GM21786 (cell line): ENCODE measurements at regions not wholly inside any gene's neighbourhood (a gene's known extent, or its start where the extent isn't known, plus 50 kb on each side); places are given as distances from the start of the nearest gene placed in this dataset.

ENCODE experiments used
- ATAC-seq: cut with Tn5 transposase; IDR thresholded peaks from one replicate; pipeline ENCODE4 v1.9.1; 2021; ENCODE audit not compliant: unreplicated experiment

DNA sequence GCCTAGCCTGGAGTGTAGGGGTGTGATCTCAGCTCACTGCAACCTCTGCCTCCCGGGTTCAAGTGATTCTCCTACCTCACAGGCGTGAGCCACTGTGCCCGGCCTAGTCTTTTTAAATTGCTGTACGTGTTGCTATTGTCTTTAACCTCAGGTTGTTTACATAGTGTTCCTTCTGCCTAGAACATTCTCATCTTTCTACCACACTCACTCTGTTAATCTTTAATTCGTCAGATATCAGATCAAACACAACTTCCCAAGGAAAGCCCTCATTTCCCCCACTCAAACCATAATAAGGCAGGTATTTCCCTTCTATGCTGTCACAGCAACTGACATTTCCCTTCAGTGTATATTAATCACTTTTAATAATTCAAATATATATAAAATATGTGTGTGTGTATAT is 1310.0 kb upstream of the C9orf72 start:
- no peak for ATAC-seq

DNA sequence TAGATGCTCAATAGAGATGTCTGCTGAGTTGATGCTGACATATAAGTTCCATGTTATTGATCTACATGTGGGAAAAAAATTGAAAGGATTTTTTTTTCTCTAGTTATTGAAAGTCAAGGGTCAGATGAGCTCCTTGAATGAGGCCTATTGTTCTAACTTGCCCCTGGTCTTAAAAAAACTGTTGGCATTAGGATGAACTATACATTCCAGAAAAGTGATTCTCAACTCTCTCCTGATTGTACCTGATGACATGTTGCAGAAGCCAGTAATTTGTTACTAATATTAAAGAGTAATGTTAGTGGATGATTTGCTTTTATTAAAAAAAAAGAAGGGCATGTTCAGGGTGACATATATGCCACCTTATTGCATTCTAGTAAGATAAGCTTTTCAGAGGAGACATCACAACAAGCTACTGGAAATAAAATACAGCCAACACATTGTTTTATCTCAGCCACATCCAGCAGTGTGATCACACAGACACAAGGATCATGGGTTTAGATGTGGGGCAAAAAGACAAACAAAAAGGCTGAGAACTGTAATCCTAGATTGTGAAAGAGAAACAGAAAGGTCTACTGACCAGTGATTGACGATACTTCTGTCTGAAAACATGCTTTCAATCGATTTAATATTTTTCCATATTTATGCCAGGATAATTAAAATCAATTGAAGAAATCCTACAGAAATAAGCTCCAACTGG is 1314.1 kb upstream of the C9orf72 start:
- no peak for ATAC-seq

DNA sequence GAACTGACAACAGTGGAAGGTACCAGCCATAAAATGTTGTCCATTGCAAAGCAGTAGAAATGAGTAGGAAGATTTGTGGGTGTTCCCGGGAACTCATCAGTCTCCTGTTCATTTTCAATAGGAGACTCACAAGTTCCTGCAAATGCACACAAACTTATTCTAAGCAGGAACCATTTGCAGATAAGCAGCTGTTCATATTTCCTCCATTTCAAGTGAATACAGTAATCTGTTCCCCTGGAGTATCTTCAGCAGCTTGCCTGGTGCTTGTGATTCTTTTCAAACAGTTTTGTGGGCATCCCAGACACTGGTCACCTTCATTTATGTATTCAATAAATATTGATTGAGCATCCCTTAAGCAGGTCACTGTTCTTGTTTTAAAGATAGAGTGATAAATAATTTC is 1315.5 kb upstream of the C9orf72 start:
- no peak for ATAC-seq

DNA sequence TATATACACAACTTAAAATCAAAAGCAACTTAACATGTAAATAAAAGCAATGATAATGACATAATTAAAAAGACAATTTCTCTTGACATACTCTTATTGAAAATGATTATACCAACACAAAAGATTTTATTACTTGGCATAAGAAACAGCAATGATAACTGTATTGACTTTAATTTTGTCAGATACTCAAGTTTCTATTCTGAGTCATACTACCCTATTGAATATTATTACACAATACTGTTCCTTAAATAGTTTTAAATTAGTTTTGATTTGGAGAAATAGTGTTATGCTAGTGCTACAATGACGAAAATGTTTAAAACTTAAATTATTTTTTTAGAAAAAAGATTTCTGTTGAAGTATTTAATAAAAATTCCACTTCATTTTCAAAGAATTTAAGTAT is 1319.3 kb upstream of the C9orf72 start:
- no peak for ATAC-seq

DNA sequence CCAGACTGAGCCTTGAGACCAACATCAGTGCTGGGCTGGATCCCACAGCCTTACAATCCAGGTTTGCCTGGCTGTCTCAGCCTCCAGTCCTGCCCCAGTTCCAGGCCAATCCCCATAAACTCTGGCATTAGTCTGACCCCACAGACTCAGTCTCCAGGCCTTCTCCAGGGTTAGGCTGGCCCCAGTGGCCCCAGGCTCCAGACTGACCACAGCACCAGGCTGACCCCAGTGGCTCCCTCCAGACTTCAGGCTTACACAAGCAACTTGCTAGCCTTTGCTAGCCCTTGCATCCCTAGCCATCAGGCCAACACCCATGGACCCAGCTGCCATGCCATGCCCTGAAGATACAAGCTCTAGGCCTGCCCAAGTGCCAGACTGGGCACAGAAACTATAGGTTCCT is 1326.0 kb upstream of the C9orf72 start:
- ATAC-seq: no peak

DNA sequence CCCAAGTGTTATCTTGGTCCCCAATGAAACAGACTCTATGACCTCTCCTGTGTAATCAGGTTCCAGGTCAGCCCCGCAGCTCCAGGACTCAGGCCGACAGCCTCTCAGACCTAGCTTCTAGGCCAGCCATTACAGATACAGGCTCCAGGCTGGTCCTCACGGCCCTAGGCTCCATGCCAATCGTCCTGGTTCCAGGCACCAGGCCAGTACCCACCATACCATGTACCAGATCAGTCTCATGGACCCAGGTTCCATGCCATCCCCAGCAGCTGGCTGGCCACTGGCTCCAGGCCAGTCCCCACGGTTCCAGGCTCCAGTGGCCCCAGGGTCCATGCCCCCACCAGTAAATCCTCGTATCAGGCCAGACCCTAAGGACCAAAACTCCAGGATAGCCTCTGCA is 1326.6 kb upstream of the C9orf72 start:
- ATAC-seq: no peak

DNA sequence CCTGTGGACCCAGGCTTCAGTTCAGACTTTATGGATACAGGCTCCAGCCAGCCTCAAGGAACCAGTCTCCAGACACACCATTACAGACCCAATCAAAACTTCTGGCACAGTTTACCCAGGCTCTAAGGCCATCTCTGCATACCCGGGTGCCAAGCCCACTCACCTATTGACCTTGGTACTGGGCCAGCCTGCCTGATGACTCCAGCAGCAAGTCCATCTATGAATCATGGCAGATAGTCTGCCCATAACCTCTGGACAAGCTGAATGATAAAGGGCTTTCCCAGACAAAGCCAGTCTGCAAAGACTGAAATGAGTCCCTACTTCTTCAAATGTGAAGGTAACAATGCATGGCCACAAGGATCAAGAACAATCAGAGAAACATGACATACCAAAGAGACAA is 1327.1 kb upstream of the C9orf72 start:
- no peak for ATAC-seq

DNA sequence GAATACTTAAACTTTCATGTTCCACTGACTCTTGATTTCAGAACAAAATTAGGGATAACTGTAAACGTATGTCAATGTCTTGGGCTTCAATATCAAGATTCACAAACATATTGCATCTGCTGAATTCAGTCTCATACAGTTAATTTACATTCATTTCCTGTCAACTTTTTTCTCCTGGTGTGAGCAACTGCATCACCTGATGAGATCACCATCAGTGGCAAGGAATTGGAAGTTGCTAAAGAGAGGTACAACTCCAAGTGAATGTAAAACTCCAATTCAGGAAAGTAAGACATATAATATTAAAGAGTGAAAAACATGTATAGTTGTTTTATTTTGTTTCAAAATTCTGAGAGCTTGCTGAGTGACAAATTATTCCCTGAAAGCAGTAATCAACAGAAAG is 1336.2 kb upstream of the C9orf72 start:
- no peak for ATAC-seq

DNA sequence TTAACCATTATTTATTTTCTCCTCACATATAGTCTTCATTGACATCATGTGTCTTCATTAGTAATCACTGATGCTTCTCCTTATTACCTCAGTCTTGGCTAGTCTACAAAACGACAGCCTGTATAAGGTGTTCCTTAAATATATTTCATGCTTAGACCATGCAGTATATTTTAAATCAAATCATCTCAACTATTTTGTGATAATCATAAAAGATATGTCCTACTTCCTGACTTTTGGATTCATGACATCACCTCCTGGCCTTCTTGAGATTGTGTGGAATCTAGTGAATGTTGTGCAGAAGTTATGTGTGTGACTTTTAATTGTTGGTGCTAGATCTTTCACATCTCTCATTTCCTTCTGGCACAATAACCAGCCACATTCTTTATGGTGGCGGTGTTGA is 1339.3 kb upstream of the C9orf72 start:
- no peak for ATAC-seq

DNA sequence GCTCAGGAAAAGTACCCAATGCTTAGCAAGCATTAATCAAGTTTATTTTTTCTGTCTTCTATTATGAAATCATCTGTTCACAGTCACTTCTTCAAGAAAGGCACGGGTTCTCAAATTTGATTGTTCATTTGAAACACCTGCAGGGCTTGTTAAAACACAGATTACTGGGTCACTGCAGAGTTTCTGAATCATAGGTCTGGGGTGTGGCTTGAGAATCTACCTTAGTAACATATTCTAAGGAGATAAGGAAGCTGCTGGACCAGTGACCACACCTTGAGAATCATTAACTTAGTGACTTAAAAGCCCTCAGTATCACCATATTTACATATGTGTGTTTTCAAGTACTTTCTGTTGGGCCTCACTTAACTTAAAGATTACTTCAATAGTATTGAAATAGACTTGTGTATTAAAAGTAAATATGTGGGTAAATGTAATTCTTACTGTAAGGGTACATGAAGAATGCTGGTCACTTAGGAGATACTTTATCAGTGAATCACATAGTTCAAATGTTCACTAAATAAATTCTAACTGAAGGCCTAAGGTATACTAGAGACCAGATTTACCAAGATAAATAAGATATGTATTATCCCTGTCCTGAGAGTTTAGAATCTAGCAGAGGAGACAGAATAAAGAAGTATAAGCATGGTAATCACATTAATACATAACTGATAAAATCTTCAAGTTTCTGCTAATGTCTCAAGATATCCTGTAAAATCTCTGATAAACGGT is 1342.1 kb upstream of the C9orf72 start:
- no peak for ATAC-seq

DNA sequence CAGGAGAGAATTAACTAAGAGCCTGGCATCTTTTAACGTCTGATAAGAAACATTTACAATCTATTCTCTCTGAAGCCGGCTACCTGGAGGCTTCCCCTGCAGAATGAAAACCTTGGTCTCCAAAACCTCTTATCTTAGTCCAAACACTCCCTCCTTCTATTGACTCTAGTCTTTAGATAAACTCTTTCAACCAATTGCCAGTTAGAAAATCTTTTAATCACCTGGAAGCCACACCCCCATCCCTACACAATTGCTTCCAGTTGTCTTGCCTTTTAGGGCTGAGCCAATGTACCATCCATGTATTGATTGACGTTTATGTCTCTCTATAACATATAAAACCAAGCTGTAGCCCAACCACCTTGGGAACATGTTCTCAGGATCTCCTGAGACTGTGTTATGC is 1343.1 kb upstream of the C9orf72 start:
- no peak for ATAC-seq

DNA sequence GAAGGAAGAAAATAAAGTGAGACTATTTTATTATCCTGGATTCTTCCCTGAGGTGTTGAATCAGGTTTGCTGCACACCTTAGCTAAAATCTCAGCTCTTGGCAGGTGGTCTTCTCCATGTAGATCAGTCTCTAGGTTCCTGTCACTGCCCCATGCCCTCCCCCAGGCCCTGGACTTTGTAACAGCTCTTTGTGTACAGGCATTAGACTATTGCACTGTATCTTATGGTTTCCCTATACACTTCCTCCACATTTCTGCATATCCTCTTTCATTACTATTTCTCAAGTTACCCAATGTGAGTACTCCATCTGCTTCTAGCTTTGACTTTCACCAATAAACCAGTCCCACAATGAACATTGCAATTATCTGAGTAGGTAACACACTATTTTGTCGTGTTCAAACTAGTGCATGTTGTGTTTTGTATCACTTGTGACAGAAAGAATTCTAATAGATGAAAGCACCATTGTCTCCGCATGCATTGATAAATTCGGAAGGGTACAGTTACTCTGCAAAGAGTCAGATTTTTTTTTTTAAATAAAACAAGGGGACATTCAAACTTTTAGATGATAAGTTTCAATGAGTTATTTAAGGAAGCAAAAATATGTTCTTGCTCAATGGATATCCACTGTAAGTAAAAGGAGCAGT is 1348.7 kb upstream of the C9orf72 start:
- ATAC-seq: no peak

DNA sequence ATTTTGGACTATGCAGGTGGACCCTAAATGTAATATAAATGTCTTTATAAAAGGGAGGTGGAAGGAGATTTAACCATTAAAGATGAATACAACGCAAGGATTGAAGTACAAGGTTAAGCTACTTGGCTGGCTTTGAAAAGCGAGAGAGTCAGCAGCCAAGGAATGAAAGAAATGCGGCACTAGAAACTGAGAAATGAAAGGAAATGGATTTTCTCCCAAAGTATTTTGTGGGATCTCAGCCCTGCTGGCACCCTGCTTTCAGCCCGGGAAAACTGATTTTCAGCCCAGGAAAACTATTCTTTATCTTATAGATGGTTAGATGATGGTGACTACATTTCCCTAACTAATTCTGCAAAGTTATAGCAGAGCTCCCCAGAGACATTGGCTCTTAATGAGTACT is 1349.6 kb upstream of the C9orf72 start:
- no peak for ATAC-seq

DNA sequence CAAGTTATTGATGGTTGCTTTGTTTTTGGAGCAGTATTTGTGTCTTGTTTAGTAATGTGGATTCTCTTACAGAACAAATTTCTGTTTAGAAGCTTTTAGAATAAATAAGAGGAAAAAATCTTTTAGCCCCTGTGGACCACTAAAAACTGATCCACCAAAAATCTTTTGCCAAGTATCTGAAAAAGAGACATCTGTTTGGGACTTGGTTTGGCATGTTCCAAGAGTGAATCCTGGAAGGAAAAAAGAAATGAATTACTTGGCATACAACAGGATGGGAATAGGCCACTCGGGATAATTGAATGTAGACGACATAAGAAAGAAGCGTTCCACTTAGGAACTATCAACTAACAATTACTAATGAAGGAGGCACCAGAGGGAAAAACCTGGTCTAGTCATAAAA is 1350.1 kb upstream of the C9orf72 start:
- ATAC-seq: no peak

DNA sequence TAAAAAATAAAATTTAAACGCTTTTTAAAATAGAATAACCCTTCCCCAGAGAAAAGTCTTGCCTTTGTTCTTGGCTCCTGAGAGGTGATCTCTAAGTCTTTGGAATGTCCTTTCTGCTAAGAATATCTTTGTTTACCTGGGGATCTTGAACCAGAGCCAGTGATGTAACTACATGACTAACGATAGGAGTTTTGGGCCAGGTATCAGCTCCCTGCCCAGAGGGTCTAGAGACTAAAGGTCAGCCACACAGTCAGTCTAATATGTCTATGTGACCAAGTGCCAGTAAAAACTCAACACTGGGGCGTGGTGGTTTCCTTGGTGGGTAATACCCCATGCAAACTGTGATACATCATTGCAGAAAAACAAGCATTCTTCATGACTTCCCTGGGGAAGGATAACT is 1351.9 kb upstream of the C9orf72 start:
- no peak for ATAC-seq

DNA sequence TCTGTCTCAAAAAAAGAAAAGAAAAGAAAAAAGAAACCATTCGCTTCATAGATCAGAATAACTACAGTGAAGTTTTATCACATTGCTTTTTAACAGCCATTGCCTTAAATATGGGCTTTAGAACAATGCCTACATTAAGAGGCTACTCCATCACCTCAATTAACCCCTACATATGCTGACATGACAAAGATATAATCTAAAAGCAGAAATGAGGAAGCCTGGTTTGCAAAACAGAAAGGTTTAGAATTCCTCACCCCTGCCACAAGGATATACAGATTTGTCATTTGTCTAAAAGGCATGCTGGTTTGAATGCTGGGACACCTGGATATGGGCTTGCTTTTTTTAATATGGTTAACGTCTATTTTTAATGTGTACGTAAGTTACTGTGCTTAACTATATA is 1353.0 kb upstream of the C9orf72 start:
- ATAC-seq: no peak

DNA sequence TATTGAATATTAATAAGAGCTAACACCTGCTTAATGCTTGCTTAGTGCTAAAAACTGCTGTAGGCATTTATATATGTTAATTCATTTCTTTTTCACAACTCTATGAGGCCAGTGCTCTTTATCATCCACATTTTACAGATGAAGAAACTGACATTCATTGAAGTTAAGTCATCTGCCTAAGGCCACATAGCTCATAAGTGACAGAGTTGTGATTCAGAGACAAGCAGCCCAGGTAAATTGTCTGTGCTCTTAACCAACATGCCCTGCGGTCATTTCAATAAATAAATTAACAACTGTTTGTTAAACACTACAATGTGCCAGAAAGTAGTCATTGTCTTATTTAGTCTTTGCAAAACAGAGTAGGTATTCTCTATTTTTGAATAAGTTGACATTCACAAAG is 1354.4 kb upstream of the C9orf72 start:
- no peak for ATAC-seq

DNA sequence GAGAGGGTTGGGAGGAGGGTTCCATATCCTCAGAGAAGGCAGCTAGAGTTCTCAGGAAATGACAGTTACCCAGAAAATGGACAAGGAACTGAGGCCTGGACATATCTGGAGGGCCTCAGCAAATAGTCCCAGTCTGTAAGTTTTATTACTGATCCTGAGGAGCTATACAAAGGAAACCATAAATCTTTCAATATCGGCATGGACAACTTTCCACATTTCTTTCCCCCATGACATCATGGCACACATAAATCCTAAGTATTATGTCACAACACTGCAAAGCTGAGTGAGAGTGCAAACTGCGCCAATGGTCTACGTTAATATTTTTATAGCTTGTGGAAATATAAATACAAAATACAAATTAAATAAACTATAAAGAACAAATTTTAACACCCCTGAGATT is 1356.2 kb upstream of the C9orf72 start:
- ATAC-seq: no peak

DNA sequence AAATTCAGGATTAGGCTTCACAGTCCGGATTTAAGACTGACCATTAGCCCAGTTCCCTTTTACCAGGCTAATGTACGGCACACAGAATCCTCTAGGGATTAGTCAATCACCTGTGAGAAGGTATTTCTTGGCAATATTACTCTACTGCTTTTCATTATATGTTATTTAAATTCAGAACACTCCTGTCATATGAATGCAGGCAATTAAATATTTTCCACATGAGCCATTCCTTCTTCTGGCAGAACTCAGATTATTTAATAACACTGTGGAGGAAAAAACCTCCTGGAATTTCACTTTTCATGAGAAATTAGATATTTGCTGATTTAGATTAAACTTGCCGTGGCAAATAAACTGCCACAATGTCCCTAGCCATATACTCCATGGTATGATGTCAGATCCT is 1357.5 kb upstream of the C9orf72 start:
- ATAC-seq: no peak

DNA sequence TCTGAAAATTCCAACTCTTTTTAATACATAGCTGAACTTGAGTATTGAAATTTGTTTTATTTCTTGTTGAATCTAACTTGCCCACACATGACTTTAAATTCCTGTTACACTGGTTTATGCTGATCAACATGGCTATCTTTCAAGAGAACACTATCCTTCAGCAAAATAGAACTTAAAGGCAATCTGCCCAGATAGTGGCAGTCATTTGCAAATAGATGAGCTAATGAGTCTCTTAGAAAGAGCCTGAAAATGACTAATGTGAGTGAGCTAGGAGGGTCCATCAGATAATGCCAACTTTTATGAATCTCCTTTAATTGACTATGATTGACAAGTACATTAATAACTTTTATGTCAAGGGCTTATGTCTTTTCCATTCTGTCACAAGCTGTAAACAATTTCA is 1360.8 kb upstream of the C9orf72 start:
- no peak for ATAC-seq

DNA sequence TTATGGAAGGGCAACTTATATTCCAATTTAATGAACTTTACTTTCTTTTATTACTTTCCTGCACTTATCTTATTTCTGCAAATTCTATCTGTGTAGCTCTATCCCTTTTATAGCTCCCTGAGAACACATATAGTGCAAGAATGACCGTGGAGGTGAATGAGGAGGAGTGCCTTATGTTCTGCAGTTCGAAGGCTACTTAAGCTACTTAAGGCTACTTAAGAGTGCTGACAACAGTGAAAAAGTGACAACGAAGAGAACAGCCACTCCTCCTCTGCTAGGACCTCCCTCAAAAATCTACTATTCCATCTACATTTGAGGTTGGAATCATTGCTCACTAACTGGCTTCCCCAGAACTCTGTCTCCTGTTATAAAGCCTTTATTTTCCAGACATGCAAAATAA is 1365.7 kb upstream of the C9orf72 start:
- no peak for ATAC-seq

DNA sequence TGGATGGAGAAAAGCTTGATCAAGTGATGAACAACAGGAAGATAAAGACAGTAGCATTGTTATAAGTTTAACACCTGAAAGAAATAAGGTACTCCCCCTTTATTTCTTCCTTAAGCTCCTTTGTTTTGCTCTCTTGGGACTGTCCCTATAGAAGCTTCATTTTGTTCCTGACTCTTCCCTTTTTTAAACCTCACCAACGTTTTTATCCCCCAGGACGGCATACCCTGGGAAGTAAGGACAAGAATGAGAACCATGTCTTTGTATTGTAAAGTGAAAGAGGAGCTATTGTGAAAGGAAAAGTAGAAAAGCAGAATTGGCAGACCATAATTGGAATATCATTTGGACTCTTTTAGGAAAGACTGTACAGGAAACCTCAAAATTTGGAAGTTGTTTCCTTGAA is 1368.6 kb upstream of the C9orf72 start:
- no peak for ATAC-seq
